HFF-Myc (cell line): ENCODE measurements at regions not wholly inside any gene's neighbourhood (a gene's known extent, or its start where the extent isn't known, plus 50 kb on each side); places are given as distances from the start of the nearest gene placed in this dataset.

Experiments
- DNase-seq: peaks from one replicate; pipeline ENCODE4 v3.0.0-alpha.2; 2011; ENCODE audit warnings: low read depth; ENCODE audit errors: extremely low read depth
- H3K4me3 ChIP-seq: replicated peaks from 2 replicates; pipeline ENCODE4 v1.5.1; 2011; ENCODE audit warnings: low read depth, mild to moderate bottlenecking, control low read depth, low read length
- CTCF ChIP-seq: IDR thresholded peaks from 2 replicates; pipeline ENCODE4 v1.5.1; 2012; ENCODE audit warnings: mild to moderate bottlenecking, low read depth, low read length, control low read depth; ENCODE audit errors: missing control alignments

DNA sequence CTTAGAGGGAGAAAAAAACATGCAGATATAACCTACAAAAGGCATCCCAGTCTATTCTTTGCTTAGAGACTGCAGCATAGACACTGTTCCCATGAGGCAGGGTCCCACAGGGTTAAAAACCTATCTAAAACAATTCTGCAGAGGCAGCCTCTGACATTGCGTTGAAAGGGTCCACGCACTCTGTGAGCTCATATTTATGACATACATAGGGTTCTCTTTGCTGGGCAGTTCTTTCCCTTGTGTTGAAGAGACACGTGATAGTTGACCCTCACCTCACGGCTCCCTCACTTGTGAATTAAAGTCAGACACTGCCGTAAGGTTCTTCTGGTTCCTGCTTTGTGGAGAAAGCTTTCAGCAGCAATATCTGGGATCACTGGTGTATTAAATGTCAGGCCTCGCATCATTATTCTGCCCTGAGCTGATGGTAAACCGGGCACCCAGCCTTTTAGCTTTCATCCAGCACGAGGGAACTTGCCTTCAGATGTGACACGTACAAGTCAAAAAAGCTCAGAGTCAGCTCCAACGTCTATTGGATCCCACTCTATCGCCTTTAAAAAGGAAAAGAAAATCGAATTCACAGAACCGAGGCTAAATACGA, 52.8 kb upstream of the HNRNPU start:
- DNase-seq, result no peak
- TF ChIP-seq CTCF, result no peak
- no peak overlapping the region for H3K4me3 ChIP-seq

DNA sequence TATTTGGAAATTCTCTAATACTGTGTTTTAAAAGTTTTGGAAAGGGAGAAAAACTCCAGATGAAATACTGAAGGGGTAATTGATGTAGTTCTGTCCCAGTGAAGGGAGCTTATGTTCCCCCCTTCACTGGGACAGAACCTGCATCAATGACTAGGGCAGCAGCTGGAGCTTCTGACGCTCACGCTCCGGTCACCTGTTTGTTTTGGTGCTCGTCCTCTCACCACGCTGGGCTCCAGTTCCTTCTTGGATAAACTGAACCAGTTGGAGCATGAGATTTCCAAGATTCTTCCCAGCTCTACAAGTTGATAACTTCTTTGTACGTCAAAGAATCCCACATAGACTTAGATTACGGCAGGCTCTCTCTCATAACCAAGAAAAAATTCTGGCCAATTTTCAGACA, 51.4 kb upstream of the HNRNPU start:
- no peak for DNase-seq
- TF ChIP-seq CTCF, result no peak
- no peak overlapping the region for H3K4me3 ChIP-seq

GRCh38 chr1:244914761-244915160, 50.4 kb upstream of the HNRNPU start:
- no peak for TF ChIP-seq CTCF
- no peak overlapping the region for H3K4me3 ChIP-seq
- DNase-seq, result no peak
